AG09309 (cell line): ENCODE measurements at regions not wholly inside any gene's neighbourhood (a gene's known extent, or its start where the extent isn't known, plus 50 kb on each side); places are given as distances from the start of the nearest gene placed in this dataset.

Experiments
- DNase-seq: peaks from one replicate; pipeline ENCODE4 v3.0.0-alpha.2; 2010; ENCODE audit warnings: low read depth
- H3K4me3 ChIP-seq: 2 replicates; pipeline ENCODE4 v1.5.1; 2011; ENCODE audit warnings: mild to moderate bottlenecking, low read depth, low read length, moderate library complexity; ENCODE audit not compliant: control insufficient read depth
- TF ChIP-seq, protein P1 (sequence below): IDR thresholded peaks from 2 replicates; pipeline ENCODE4 v1.5.1; 2011; ENCODE audit warnings: mild to moderate bottlenecking, low read depth, low read length, inconsistent platforms; ENCODE audit not compliant: insufficient read depth, control insufficient read depth; ENCODE audit errors: missing control alignments

GRCh38 chr6:130296854-130297253, 69.0 kb upstream of the TMEM200A start:
- H3K4me3 ChIP-seq = no peak overlapping the region
- TF ChIP-seq, protein P1, sequence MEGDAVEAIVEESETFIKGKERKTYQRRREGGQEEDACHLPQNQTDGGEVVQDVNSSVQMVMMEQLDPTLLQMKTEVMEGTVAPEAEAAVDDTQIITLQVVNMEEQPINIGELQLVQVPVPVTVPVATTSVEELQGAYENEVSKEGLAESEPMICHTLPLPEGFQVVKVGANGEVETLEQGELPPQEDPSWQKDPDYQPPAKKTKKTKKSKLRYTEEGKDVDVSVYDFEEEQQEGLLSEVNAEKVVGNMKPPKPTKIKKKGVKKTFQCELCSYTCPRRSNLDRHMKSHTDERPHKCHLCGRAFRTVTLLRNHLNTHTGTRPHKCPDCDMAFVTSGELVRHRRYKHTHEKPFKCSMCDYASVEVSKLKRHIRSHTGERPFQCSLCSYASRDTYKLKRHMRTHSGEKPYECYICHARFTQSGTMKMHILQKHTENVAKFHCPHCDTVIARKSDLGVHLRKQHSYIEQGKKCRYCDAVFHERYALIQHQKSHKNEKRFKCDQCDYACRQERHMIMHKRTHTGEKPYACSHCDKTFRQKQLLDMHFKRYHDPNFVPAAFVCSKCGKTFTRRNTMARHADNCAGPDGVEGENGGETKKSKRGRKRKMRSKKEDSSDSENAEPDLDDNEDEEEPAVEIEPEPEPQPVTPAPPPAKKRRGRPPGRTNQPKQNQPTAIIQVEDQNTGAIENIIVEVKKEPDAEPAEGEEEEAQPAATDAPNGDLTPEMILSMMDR = no peak
- no peak for DNase-seq

GRCh38 chr6:130293800-130294199, 71.0 kb upstream of the SAMD3 start:
- TF ChIP-seq, protein P1 = peak; percentile 83
- peak; percentile 54 for DNase-seq
- no peak overlapping the region for H3K4me3 ChIP-seq

DNA sequence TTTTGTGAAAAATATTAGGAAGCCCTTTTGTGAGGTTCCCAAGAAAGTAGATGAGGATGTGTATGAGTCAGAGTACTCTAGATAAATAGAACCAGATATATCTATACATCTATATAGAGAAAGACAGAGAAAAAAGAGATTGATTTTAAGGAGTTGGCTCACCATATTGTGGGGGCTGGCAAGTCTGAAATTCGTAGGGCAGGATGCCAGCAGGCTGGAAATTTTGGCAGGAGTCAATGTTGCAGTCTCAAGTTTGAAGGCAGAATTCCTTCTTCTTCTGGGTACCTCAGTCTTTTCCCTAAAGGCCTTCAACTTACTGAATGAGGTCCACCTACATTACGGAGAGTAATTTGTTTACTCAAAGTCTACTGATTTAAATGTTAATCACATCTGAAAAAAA, 65.3 kb upstream of the SAMD3 start:
- H3K4me3 ChIP-seq = no peak overlapping the region
- TF ChIP-seq, protein P1 = no peak
- no peak for DNase-seq

DNA sequence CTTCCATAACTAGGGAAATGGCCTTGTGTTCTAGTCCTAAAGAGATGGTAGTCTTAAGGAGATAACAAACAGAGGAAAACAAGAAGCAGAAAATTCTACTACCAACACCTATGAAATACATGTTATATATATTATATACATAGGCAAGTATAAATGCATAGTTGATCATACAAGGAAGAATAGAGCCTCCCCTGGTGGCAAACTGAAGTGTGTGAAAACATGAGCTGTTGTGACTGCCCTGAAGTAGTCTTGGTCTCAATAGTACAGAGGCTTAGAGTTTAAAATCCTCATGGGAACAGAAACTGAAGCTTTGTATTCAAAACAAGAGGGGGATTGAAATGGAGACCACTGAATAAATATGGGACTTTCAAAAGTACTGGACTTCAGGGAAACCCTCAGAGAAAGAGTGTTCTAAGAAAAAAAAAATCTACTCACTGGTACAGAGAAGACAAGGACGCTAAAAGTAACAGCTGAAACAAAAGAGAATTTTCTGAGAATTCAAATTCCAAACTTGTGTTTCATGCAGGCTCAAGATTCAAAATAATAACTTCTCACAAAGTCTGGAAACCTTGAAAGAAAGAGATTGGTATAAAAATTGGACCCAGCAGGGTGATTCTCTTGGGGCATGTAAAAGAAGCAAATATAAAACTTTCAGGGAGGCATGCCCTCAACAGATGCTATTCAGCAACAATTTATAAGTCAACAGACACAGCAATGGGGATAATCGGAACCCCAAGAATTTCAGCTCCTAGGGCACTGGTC, 59.7 kb upstream of the SAMD3 start:
- TF ChIP-seq, protein P1 = peak; percentile 56
- DNase-seq = peak; percentile 8
- H3K4me3 ChIP-seq = no peak overlapping the region

- H3K4me3 ChIP-seq = no peak overlapping the region
- no peak for DNase-seq
- TF ChIP-seq, protein P1 = no peak
Observed at GRCh38 chr6:130276507-130276906, 53.8 kb upstream of the SAMD3 start.

DNA sequence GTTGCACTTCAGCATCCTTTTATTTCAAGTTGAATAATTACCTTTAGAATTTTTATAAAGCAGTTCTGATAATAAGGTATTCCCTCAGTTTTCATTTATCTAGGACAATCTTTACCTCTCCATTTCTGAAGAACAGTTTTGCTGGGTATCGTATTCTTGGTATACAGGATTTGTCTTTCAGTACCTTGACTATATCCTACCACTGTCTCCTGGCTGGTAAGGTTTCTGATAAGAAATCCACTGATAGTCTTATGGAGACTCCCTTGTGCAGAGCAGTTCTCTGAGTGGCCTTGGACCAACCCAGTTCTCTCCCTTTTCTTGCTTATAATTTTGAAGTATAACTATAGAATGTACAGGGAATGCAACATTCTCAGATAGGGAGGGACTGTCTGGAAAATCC, 51.3 kb upstream of the SAMD3 start:
- TF ChIP-seq, protein P1 = no peak
- no peak for DNase-seq
- no peak overlapping the region for H3K4me3 ChIP-seq
